AG10803 (cell line): ENCODE measurements at regions not wholly inside any gene's neighbourhood (a gene's known extent, or its start where the extent isn't known, plus 50 kb on each side); places are given as distances from the start of the nearest gene placed in this dataset.

ENCODE experiments used
- DNase-seq: peaks from one replicate; pipeline ENCODE4 v3.0.0; 2010; ENCODE audit warnings: low read depth
- H3K4me3 ChIP-seq: 2 replicates; pipeline ENCODE4 v1.5.1; 2011; ENCODE audit warnings: mild to moderate bottlenecking, low read length, control low read depth
- TF ChIP-seq, protein P1 (sequence below): conservative IDR thresholded peaks from 2 replicates; pipeline ENCODE4 v1.5.1; 2011; ENCODE audit warnings: mild to moderate bottlenecking, low read length, control low read depth, inconsistent platforms

DNA sequence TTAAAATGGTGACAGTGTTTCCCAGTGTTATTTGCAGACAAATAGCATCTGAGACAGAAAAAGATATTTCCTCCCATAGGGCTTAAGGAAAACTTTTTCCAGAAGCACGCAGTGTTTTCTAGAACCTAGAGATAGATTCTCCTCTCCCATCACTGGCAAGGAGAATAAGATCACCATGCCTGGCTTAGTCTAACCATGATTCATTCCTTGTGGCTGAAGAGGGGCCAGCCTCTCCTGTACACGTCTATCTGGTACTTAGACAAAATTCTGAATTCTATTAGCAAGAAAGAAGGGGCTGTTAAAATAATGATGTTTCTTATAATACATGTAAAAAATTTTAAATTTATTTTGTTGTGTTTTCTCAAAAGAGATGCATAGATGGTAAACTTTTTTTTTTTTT lies 296.1 kb upstream of the LDB2 start:
- no peak overlapping the region for H3K4me3 ChIP-seq
- TF ChIP-seq, protein P1, sequence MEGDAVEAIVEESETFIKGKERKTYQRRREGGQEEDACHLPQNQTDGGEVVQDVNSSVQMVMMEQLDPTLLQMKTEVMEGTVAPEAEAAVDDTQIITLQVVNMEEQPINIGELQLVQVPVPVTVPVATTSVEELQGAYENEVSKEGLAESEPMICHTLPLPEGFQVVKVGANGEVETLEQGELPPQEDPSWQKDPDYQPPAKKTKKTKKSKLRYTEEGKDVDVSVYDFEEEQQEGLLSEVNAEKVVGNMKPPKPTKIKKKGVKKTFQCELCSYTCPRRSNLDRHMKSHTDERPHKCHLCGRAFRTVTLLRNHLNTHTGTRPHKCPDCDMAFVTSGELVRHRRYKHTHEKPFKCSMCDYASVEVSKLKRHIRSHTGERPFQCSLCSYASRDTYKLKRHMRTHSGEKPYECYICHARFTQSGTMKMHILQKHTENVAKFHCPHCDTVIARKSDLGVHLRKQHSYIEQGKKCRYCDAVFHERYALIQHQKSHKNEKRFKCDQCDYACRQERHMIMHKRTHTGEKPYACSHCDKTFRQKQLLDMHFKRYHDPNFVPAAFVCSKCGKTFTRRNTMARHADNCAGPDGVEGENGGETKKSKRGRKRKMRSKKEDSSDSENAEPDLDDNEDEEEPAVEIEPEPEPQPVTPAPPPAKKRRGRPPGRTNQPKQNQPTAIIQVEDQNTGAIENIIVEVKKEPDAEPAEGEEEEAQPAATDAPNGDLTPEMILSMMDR, result no peak
- no peak for DNase-seq

DNA sequence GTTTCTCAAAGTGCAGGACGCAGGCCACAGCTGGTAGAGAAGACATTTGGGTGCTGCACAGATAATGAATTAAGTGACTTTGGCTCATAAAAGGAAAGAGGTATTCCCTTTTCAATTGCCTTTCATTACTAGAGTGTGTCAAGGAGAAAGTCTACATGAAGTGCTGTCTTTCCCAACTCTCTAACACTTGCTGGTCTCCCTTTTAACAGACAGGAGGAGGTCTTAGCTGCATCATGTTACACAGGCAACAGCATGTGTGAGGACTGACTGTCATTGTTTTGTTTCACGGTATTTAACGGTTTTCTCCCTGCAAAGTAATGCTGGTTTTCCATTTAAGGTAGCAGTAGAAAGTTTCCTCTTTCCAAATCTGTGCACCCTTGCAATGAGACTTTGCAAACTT lies 291.3 kb upstream of the LDB2 start:
- H3K4me3 ChIP-seq, result no peak overlapping the region
- no peak for DNase-seq
- TF ChIP-seq, protein P1, result no peak

GRCh38 chr4:17189401-17189720 lies 290.9 kb upstream of the LDB2 start:
- TF ChIP-seq, protein P1, result no peak
- DNase-seq, result peak; percentile 82
- no peak overlapping the region for H3K4me3 ChIP-seq

DNA sequence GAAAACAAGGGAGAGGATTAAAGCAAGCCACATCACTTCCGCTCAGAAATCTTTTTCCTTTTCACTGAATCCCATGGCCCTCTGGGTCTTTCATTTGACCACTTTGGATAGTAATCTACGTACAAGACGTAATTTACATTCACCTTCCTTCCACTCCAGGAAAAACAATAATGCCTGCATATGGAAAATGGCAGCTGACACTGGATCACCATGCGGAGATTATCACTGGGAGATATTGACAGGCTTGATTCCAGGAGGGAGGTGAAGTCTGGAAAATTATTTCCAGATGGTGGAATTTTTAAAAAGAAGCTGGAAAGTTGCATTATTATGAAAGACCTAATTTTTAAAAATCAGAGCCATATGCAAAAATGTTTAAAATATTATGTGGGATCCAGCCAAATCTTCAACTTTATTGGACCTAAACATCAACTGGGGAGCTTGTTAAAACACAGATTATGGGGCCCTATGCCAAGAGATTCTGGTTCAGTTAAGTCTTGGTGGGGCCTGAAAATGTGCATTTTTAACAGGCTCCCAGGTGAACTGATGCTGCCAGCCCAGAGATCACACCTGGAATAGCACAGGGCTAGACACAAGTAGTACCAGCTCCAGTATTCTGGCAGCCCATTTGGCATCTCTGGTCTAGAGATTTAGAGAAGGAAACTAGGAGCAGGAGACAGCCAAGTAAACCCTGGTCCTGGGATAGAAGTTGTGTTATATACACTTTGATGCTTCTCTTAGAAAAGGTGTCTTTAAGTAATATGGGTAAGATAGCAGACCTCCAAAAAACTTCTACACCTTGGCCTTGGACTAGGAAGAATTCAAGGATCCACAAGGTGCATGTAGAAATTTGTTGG lies 290.3 kb upstream of the LDB2 start:
- no peak for DNase-seq
- TF ChIP-seq, protein P1, result no peak
- H3K4me3 ChIP-seq, result no peak overlapping the region

- no peak overlapping the region for H3K4me3 ChIP-seq
- TF ChIP-seq, protein P1, result no peak
- no peak for DNase-seq
Measured at GRCh38 chr4:17188125-17188524, 289.7 kb upstream of the LDB2 start.

DNA sequence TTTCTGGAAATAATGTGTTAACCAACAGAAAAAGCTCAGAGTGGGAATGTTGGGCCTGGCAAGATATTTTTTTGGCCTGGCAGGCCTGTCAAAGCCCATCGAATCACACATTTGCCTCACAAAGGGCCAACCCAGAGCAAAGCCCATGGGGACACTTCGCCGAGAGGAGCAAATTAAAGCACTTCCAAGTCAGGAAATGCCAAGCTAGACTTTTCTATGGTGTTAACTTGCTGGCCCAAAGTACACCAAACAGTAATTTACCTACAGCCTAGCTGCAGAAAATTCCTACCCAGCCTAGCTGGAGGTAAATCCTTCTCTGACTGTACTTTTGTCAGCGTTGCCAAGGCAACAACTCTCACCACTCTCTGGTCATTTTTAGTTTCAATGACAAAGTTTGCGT lies 288.6 kb upstream of the LDB2 start:
- no peak for DNase-seq
- TF ChIP-seq, protein P1, result no peak
- no peak overlapping the region for H3K4me3 ChIP-seq

GRCh38 chr4:17182888-17183287 lies 284.4 kb upstream of the LDB2 start:
- DNase-seq, result no peak

More at GRCh38 chr4:17182888-17183287, 284.4 kb upstream of the LDB2 start:
- TF ChIP-seq, protein P1, result no peak
- no peak overlapping the region for H3K4me3 ChIP-seq
